DND-41 (cell line): ENCODE measurements at regions not wholly inside any gene's neighbourhood (a gene's known extent, or its start where the extent isn't known, plus 50 kb on each side); places are given as distances from the start of the nearest gene placed in this dataset.

ENCODE experiments used
- ATAC-seq: fragments of 200-7000 bp; cut with Tn5 transposase; 3 replicates; pipeline ENCODE4 v1.9.1; 2021; ENCODE audit warnings: low read depth; ENCODE audit not compliant: insufficient read depth
- DNase-seq: peaks from one replicate; pipeline ENCODE4 v3.0.0-alpha.2; 2020
- H2AFZ ChIP-seq: 2 replicates; pipeline ENCODE4 v1.6.0; 2012; ENCODE audit warnings: low read depth, low read length
- H3K27ac ChIP-seq: 2 replicates; pipeline ENCODE4 v1.5.1; 2012; ENCODE audit warnings: low read length, inconsistent platforms
- H3K27me3 ChIP-seq: fragments of 200-600 bp; sonication (generic); 2 replicates; pipeline ENCODE4 v1.6.0; 2012; ENCODE audit warnings: low read length, mild to moderate bottlenecking, inconsistent platforms; ENCODE audit not compliant: insufficient read depth, poor library complexity
- H3K36me3 ChIP-seq: 2 replicates; pipeline ENCODE4 v1.5.1; 2012; ENCODE audit warnings: low read length, inconsistent platforms; ENCODE audit not compliant: insufficient read depth
- H3K4me1 ChIP-seq: 2 replicates; pipeline ENCODE4 v1.5.1; 2012; ENCODE audit warnings: mild to moderate bottlenecking, low read length; ENCODE audit not compliant: insufficient read depth
- H3K4me2 ChIP-seq: 2 replicates; pipeline ENCODE4 v1.6.0; 2012; ENCODE audit warnings: mild to moderate bottlenecking, moderate library complexity, low read length, inconsistent platforms; ENCODE audit not compliant: insufficient read depth
- H3K4me3 ChIP-seq, 2 experiments: fragments of 200-600 bp in 1 of 2; shearing (Covaris generic) in 1 of 2; 2 replicates each; pipeline ENCODE4 v1.5.1; 2012 to 2016; ENCODE audit warnings: inconsistent platforms in 2 of 2, low read length in 2 of 2, mild to moderate bottlenecking in 2 of 2, low read depth in 1 of 2, moderate library complexity in 1 of 2
- H3K79me2 ChIP-seq: 2 replicates; pipeline ENCODE4 v1.6.0; 2012; ENCODE audit warnings: low read length, inconsistent platforms; ENCODE audit not compliant: insufficient read depth
- H3K9ac ChIP-seq: 2 replicates; pipeline ENCODE4 v1.6.0; 2012; ENCODE audit warnings: low read depth, mild to moderate bottlenecking, inconsistent platforms, low read length, moderate library complexity
- H3K9me3 ChIP-seq: 2 replicates; pipeline ENCODE4 v1.5.1; 2012; ENCODE audit warnings: low read length, moderate library complexity, mild to moderate bottlenecking, inconsistent platforms; ENCODE audit not compliant: insufficient read depth, severe bottlenecking
- H4K20me1 ChIP-seq: 2 replicates; pipeline ENCODE4 v1.6.0; 2012; ENCODE audit warnings: low read length; ENCODE audit not compliant: insufficient read depth
- CTCF ChIP-seq: IDR thresholded peaks from 2 replicates; pipeline ENCODE4 v1.5.1; 2012; ENCODE audit warnings: borderline replicate concordance, low read length, moderate library complexity, mild to moderate bottlenecking; ENCODE audit not compliant: poor library complexity, severe bottlenecking; ENCODE audit errors: extremely low read depth
- EZH2 ChIP-seq: IDR thresholded peaks from 3 replicates; pipeline ENCODE4 v1.6.1; 2012; ENCODE audit warnings: borderline replicate concordance, low read depth, mild to moderate bottlenecking, moderate library complexity, low read length, inconsistent platforms; ENCODE audit not compliant: severe bottlenecking

- H3K4me1 ChIP-seq, result no peaks in the 10 kb centered on the region
- TF ChIP-seq CTCF (no peak), EZH2 (no peak)
- H4K20me1 ChIP-seq, result no peaks in the 10 kb centered on the region
- H3K36me3 ChIP-seq, result no peaks in the 10 kb centered on the region
- no peak overlapping the region for H3K27ac ChIP-seq
- no peak overlapping the region for H3K9ac ChIP-seq
- no peaks in the 10 kb centered on the region for H3K9me3 ChIP-seq
- no peaks in the 10 kb centered on the region for H3K27me3 ChIP-seq
- ATAC-seq, result no peak
- H2AFZ ChIP-seq, result no peak overlapping the region
- H3K4me3 ChIP-seq, result no peak overlapping the region
- no peak for DNase-seq
- H3K4me2 ChIP-seq, result no peak overlapping the region
- no peaks in the 10 kb centered on the region for H3K79me2 ChIP-seq
Observed at GRCh38 chr4:138907174-138907573, 108.4 kb upstream of the NOCT start.

- DNase-seq, result no peak
- Histone ChIP-seq H3K27me3 (no peaks in the 10 kb centered on the region), H4K20me1 (no peaks in the 10 kb centered on the region), H3K9ac (no peak overlapping the region), H3K4me3 (no peak overlapping the region), H3K79me2 (no peaks in the 10 kb centered on the region), H3K36me3 (no peaks in the 10 kb centered on the region), H3K27ac (no peak overlapping the region), H2AFZ (no peak overlapping the region), H3K4me1 (no peaks in the 10 kb centered on the region), H3K9me3 (no peaks in the 10 kb centered on the region), H3K4me2 (no peak overlapping the region)
- TF ChIP-seq EZH2, result no peak
- no peak for TF ChIP-seq CTCF
- no peak for ATAC-seq
Observed at GRCh38 chr4:138904793-138905192, 110.8 kb upstream of the NOCT start.

GRCh38 chr4:138903185-138903584 is 112.4 kb upstream of the NOCT start:
- no peaks in the 10 kb centered on the region for H3K27me3 ChIP-seq
- no peaks in the 10 kb centered on the region for H3K4me1 ChIP-seq
- H3K79me2 ChIP-seq, result no peaks in the 10 kb centered on the region
- no peak overlapping the region for H3K9ac ChIP-seq
- H3K4me2 ChIP-seq, result no peak overlapping the region
- no peaks in the 10 kb centered on the region for H3K36me3 ChIP-seq
- no peak for TF ChIP-seq EZH2
- TF ChIP-seq CTCF, result no peak
- H3K27ac ChIP-seq, result no peak overlapping the region
- ATAC-seq, result no peak
- no peaks in the 10 kb centered on the region for H3K9me3 ChIP-seq
- H3K4me3 ChIP-seq, result no peak overlapping the region
- no peak for DNase-seq
- H4K20me1 ChIP-seq, result no peaks in the 10 kb centered on the region
- H2AFZ ChIP-seq, result no peak overlapping the region

GRCh38 chr4:138902705-138903104 is 112.9 kb upstream of the NOCT start:
- H3K4me3 ChIP-seq, result no peak overlapping the region
- no peaks in the 10 kb centered on the region for H3K27me3 ChIP-seq
- TF ChIP-seq CTCF (no peak), EZH2 (no peak)
- H2AFZ ChIP-seq, result no peak overlapping the region
- no peak overlapping the region for H3K27ac ChIP-seq
- no peaks in the 10 kb centered on the region for H4K20me1 ChIP-seq
- ATAC-seq (no peak), DNase-seq (no peak)
- H3K36me3 ChIP-seq, result no peaks in the 10 kb centered on the region
- H3K4me1 ChIP-seq, result no peaks in the 10 kb centered on the region
- H3K79me2 ChIP-seq, result no peaks in the 10 kb centered on the region
- H3K9me3 ChIP-seq, result no peaks in the 10 kb centered on the region
- no peak overlapping the region for H3K9ac ChIP-seq
- no peak overlapping the region for H3K4me2 ChIP-seq
